SK-N-MC (cell line): ENCODE measurements at regions not wholly inside any gene's neighbourhood (a gene's known extent, or its start where the extent isn't known, plus 50 kb on each side); places are given as distances from the start of the nearest gene placed in this dataset.
A peak's percentile ranks its signal among the peaks of the same experiment; 100 is the strongest.

Experiments
- EZH2 ChIP-seq: fragments of 200-600 bp; sonication (generic); IDR thresholded peaks from one replicate; pipeline ENCODE4 v1.6.1; 2017; ENCODE audit warnings: antibody characterized with exemption
- FOXP2 ChIP-seq: optimal IDR thresholded peaks from 2 replicates; pipeline ENCODE3; 2011; ENCODE audit warnings: mild to moderate bottlenecking, moderate library complexity; ENCODE audit not compliant: insufficient read depth; ENCODE audit errors: extremely low read length, control extremely low read depth
- POLR2AphosphoS5 ChIP-seq: IDR thresholded peaks from 2 replicates; pipeline ENCODE4 v1.6.1; 2012; ENCODE audit warnings: mild to moderate bottlenecking, low read depth, low read length, borderline replicate concordance

DNA sequence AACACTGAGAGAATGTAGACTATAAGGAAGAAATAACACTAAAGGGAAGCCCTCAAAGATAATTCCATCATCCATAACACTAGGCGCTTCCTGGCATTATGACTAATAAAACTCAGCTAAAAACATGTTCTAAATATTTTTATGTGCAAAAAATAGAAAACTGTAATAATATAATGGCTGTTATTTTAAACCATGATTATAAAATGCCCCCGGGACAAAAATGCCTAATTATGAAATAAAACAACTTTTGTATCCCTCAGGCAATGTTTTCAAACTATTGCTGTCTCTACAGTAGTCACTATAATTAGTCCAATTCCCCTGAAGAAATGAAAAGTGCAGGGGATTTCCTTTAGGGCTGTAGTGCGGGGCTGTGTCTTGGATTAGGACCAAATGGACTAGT lies 242.4 kb downstream of the RNF144B start:
- TF ChIP-seq EZH2 (no peak), POLR2AphosphoS5 (peak; percentile 33; the same call in 1 of the 2 replicates), FOXP2 (no peak)
